Hepatocyte (in vitro differentiated cells): ENCODE measurements at regions not wholly inside any gene's neighbourhood (a gene's known extent, or its start where the extent isn't known, plus 50 kb on each side); places are given as distances from the start of the nearest gene placed in this dataset.

Experiments used
- DNase-seq: peaks from one replicate; pipeline ENCODE4 v3.0.0-alpha.2; 2016; ENCODE audit warnings: low spot score
- H2AFZ ChIP-seq: fragments of 200-600 bp; sonication (generic); 2 replicates; pipeline ENCODE4 v1.6.0; 2016; ENCODE audit warnings: antibody characterized with exemption, mild to moderate bottlenecking
- H3K27ac ChIP-seq: fragments of 200-600 bp; sonication (generic); 2 replicates; pipeline ENCODE4 v1.5.1; 2016; ENCODE audit warnings: mild to moderate bottlenecking
- H3K27me3 ChIP-seq: fragments of 200-600 bp; sonication (generic); 2 replicates; pipeline ENCODE4 v1.6.1; 2016
- H3K36me3 ChIP-seq: fragments of 200-600 bp; sonication (generic); replicated peaks from 2 replicates; pipeline ENCODE4 v1.5.1; 2016; ENCODE audit warnings: low read depth; ENCODE audit not compliant: insufficient read depth
- H3K4me1 ChIP-seq: fragments of 200-600 bp; sonication (generic); 2 replicates; pipeline ENCODE4 v1.5.1; 2016; ENCODE audit warnings: mild to moderate bottlenecking, moderate library complexity; ENCODE audit not compliant: insufficient read depth
- H3K4me2 ChIP-seq: fragments of 200-600 bp; sonication (generic); 2 replicates; pipeline ENCODE4 v1.6.0; 2016
- H3K4me3 ChIP-seq: fragments of 200-600 bp; sonication (generic); 2 replicates; pipeline ENCODE4 v1.5.1; 2016; ENCODE audit warnings: mild to moderate bottlenecking
- H3K79me2 ChIP-seq: fragments of 200-600 bp; sonication (generic); 2 replicates; pipeline ENCODE4 v1.6.0; 2017; ENCODE audit warnings: mild to moderate bottlenecking
- H3K9me2 ChIP-seq: fragments of 200-600 bp; sonication (generic); replicated peaks from 2 replicates; pipeline ENCODE4 v1.6.0; 2017; ENCODE audit warnings: mild to moderate bottlenecking; ENCODE audit not compliant: insufficient read depth
- H3K9me3 ChIP-seq: fragments of 200-600 bp; sonication (generic); 2 replicates; pipeline ENCODE4 v1.5.1; 2016; ENCODE audit warnings: low read depth, mild to moderate bottlenecking
- H4K20me1 ChIP-seq: fragments of 200-600 bp; sonication (generic); 2 replicates; pipeline ENCODE4 v1.6.0; 2016; ENCODE audit warnings: mild to moderate bottlenecking; ENCODE audit not compliant: insufficient read depth, poor library complexity, severe bottlenecking
- CTCF ChIP-seq: fragments of 200-600 bp; sonication (generic); IDR thresholded peaks from 2 replicates; pipeline ENCODE4 v1.5.1; 2016; ENCODE audit warnings: antibody characterized with exemption, mild to moderate bottlenecking; ENCODE audit not compliant: poor library complexity
- EZH2 ChIP-seq: fragments of 200-600 bp; sonication (generic); IDR thresholded peaks from 2 replicates; pipeline ENCODE4 v1.6.1; 2016; ENCODE audit warnings: antibody characterized with exemption, mild to moderate bottlenecking, borderline replicate concordance
- EZH2phosphoT487 ChIP-seq: fragments of 200-600 bp; sonication (generic); IDR thresholded peaks from one replicate; pipeline ENCODE4 v1.6.1; 2018; ENCODE audit warnings: antibody characterized with exemption, mild to moderate bottlenecking, low read depth, moderate library complexity; ENCODE audit not compliant: unreplicated experiment, severe bottlenecking
- WGBS: methylation state at CpG from one replicate; pipeline ENCODE4 v1.1.6; 2016; ENCODE audit warnings: low lambda C conversion rate; ENCODE audit errors: missing lambda C conversion rate; 5-methylcytosine and 5-hydroxymethylcytosine counted together

GRCh38 chr4:162911349-162911748, 255.3 kb downstream of the NAF1 start:
- H3K4me2 ChIP-seq = no peak overlapping the region
- WGBS = 88% methylated on average over 3 of the region's 3 CpGs
- no peak overlapping the region for H2AFZ ChIP-seq
- no peak overlapping the region for H3K4me3 ChIP-seq
- TF ChIP-seq EZH2phosphoT487 = no peak
- no peak for TF ChIP-seq EZH2
- TF ChIP-seq CTCF = no peak
- no peaks in the 10 kb centered on the region for H3K27me3 ChIP-seq
- no peak for DNase-seq
- no peaks in the 10 kb centered on the region for H4K20me1 ChIP-seq
- no peaks in the 10 kb centered on the region for H3K4me1 ChIP-seq
- no peaks in the 10 kb centered on the region for H3K9me2 ChIP-seq
- H3K27ac ChIP-seq = no peak overlapping the region
- H3K79me2 ChIP-seq = no peaks in the 10 kb centered on the region
- no peaks in the 10 kb centered on the region for H3K36me3 ChIP-seq
- no peaks in the 10 kb centered on the region for H3K9me3 ChIP-seq

- H2AFZ ChIP-seq = no peak overlapping the region
- no peaks in the 10 kb centered on the region for H3K27me3 ChIP-seq
- H3K4me2 ChIP-seq = no peak overlapping the region
- H3K4me1 ChIP-seq = no peaks in the 10 kb centered on the region
- no peaks in the 10 kb centered on the region for H3K36me3 ChIP-seq
- TF ChIP-seq EZH2phosphoT487 = no peak
- no peak for TF ChIP-seq EZH2
- no peak for TF ChIP-seq CTCF
- H3K27ac ChIP-seq = no peak overlapping the region
- no peak for DNase-seq
- WGBS = 84% methylated on average over 2 of the region's 2 CpGs
- H3K9me3 ChIP-seq = no peaks in the 10 kb centered on the region
- H3K9me2 ChIP-seq = no peaks in the 10 kb centered on the region
- no peaks in the 10 kb centered on the region for H4K20me1 ChIP-seq
- H3K79me2 ChIP-seq = no peaks in the 10 kb centered on the region
- H3K4me3 ChIP-seq = no peak overlapping the region
Observed at GRCh38 chr4:162909952-162910351, 256.7 kb downstream of the NAF1 start.

GRCh38 chr4:162894387-162894786, 272.3 kb downstream of the NAF1 start:
- WGBS = 40% methylated on average over 3 of the region's 3 CpGs
- peak overlapping the region; percentile 10 for H3K4me2 ChIP-seq
- no peak for TF ChIP-seq CTCF
- TF ChIP-seq EZH2 = no peak
- TF ChIP-seq EZH2phosphoT487 = no peak

More at GRCh38 chr4:162894387-162894786, 272.3 kb downstream of the NAF1 start:
- H3K4me1 ChIP-seq = peaks cover 5% of the 10 kb centered on the region
- H4K20me1 ChIP-seq = no peaks in the 10 kb centered on the region
- no peaks in the 10 kb centered on the region for H3K27me3 ChIP-seq
- peak overlapping the region; percentile 31 for H3K27ac ChIP-seq
- no peaks in the 10 kb centered on the region for H3K36me3 ChIP-seq
- no peak overlapping the region for H3K4me3 ChIP-seq
- no peak overlapping the region for H2AFZ ChIP-seq
- no peak for DNase-seq
- no peaks in the 10 kb centered on the region for H3K9me3 ChIP-seq
- H3K79me2 ChIP-seq = no peaks in the 10 kb centered on the region
- H3K9me2 ChIP-seq = no peaks in the 10 kb centered on the region
